ENCODE measurements at regions not wholly inside any gene's neighbourhood (a gene's known extent, or its start where the extent isn't known, plus 50 kb on each side); places are given as distances from the start of the nearest gene placed in this dataset.

- no peak overlapping the region for H2AFZ ChIP-seq (ENCODE audit: low read length)
- no peaks in the 10 kb centered on the region for H3K27me3 ChIP-seq (ENCODE audit: insufficient read depth, low read length)
- no peaks in the 10 kb centered on the region for H3K23me2 ChIP-seq (ENCODE audit: insufficient read length, low read depth, low read length, poor library complexity, severe bottlenecking)
- H4K91ac ChIP-seq (ENCODE audit: insufficient read length, low read depth, low read length) = no peak overlapping the region
- no peak overlapping the region for H4K5ac ChIP-seq (ENCODE audit: insufficient read length, low read depth, low read length)
- H3K4me1 ChIP-seq (ENCODE audit: insufficient read depth, low read length) = no peaks in the 10 kb centered on the region
- H4K8ac ChIP-seq (replicated peaks; ENCODE audit: insufficient read length, low read depth, low read length) = no peak overlapping the region
- no peaks in the 10 kb centered on the region for H3K9me3 ChIP-seq (ENCODE audit: control insufficient read depth, low read depth, low read length)
- H3T11ph ChIP-seq (ENCODE audit: low read length) = no peak overlapping the region
- no peaks in the 10 kb centered on the region for H3K79me2 ChIP-seq (ENCODE audit: insufficient read depth, low read length)
- Mint-ChIP-seq H3K4me1 (peaks cover 5 to 8% of the 10 kb centered on the region in 2 experiments; a peak in 3 of 4 replicates), H3K9me3 (no peaks in the 10 kb centered on the region), H3K4me3 (no peak overlapping the region), H3K36me3 (ENCODE audit: insufficient read depth in 1 of 3, low read depth in 3 of 3) (no peaks in the 10 kb centered on the region), H3K27me3 (ENCODE audit: low read depth) (peaks cover 1% of the 10 kb centered on the region), H3K27ac (no peak overlapping the region)
- H3K27ac ChIP-seq (ENCODE audit: insufficient read length, low read depth, low read length) = no peak overlapping the region
- H3K23ac ChIP-seq (ENCODE audit: insufficient read length, low read depth, low read length) = no peak overlapping the region
- H2BK12ac ChIP-seq (ENCODE audit: insufficient read length, low read depth, low read length) = no peak overlapping the region
- no peaks in the 10 kb centered on the region for H4K20me1 ChIP-seq (ENCODE audit: control insufficient read depth, insufficient read depth, insufficient read length)
- no peak overlapping the region for H3K4ac ChIP-seq (ENCODE audit: low read depth, low read length)
- no peak overlapping the region for H3K14ac ChIP-seq (ENCODE audit: insufficient read depth, low read length)
- no CpG with 5 or more reads among the region's 3 CpGs for WGBS (ENCODE audit: extremely low coverage, insufficient read length, low lambda C conversion rate)
- DNase-seq = no peak
- no peak overlapping the region for H3K9ac ChIP-seq (ENCODE audit: extremely low read depth, insufficient read length, low read length)
- H3K18ac ChIP-seq (ENCODE audit: insufficient read length, low read depth, low read length) = no peak overlapping the region
- no peak overlapping the region for H2BK15ac ChIP-seq (ENCODE audit: low read depth, low read length)
- no peak for TF ChIP-seq CTCF (conservative IDR thresholded peaks at IDR 0.05)
- H2BK20ac ChIP-seq (ENCODE audit: low read depth, low read length, poor library complexity, severe bottlenecking) = no peak overlapping the region
- no peak overlapping the region for H3K4me2 ChIP-seq (ENCODE audit: insufficient read depth, insufficient read length, low read length)
- no peak overlapping the region for H2AK5ac ChIP-seq (ENCODE audit: insufficient read length, low read length)
- no peak overlapping the region for H3K56ac ChIP-seq (ENCODE audit: insufficient read length, low read depth, low read length)
- no peak overlapping the region for H2BK5ac ChIP-seq (ENCODE audit: insufficient read length, low read length)
- no peaks in the 10 kb centered on the region for H3K79me1 ChIP-seq (ENCODE audit: insufficient read depth, low read depth, low read length, poor library complexity, severe bottlenecking)
- no peak overlapping the region for H2BK120ac ChIP-seq (ENCODE audit: low read depth, low read length, poor library complexity, severe bottlenecking)
These were observed 136.4 kb upstream of the PRMT8 start for GRCh38 chr12:3354586-3354985.
